ENCODE measurements at regions not wholly inside any gene's neighbourhood (a gene's known extent, or its start where the extent isn't known, plus 50 kb on each side); places are given as distances from the start of the nearest gene placed in this dataset.

DNA sequence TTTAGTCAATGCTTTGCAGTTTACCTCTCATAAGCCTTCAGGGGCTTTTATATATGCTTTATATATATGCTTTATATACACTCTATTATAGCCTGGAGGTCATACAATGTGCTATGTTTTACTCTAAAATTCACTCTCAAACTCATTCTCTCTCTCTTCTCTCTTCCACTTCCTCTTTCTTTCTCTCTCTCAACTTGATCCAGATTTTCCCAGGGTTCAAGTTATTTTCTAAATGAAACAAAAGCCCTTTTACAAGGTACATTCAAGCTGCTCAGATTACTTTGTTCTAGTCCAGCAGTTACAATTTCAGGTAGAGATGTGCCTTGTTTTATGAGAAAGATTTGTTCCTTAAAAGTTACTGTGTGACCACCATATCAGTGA lies 79.6 kb upstream of the ACP3 start:
- H3K27me3 ChIP-seq (ENCODE audit: control insufficient read depth, insufficient read depth), result no peaks in the 10 kb centered on the region
- intact Hi-C loops (cut with DNase I), result no loop called here
- no peak for ATAC-seq

DNA sequence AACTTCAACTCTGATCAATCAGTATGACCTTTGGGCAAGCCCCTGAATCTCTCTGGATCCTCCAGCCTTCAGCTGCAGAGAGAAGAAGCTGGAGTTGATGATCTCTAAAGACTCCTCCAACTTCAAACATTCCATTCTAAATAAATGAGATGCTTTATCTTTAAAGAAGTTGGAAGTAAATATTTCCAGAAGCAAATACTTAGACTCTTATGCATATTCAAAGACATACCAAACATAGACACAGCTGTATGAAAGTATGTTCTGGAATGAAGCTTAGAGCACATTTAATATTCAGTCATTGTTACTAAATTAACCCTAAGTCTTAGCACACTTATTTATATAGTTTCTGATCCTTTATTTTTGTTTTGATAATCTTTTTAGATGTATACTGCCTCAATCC lies 77.6 kb upstream of the ACP3 start:
- ATAC-seq, result no peak
- Histone ChIP-seq H3K27me3 (ENCODE audit: control insufficient read depth, insufficient read depth) (no peaks in the 10 kb centered on the region), H3K27ac (ENCODE audit: low read length) (no peak overlapping the region), H3K9me3 (ENCODE audit: control insufficient read depth, low read length) (no peaks in the 10 kb centered on the region), H3K4me1 (ENCODE audit: control insufficient read depth, insufficient read depth, low read length) (no peaks in the 10 kb centered on the region), H3K4me3 (ENCODE audit: low read length) (no peak overlapping the region)
- intact Hi-C loops (cut with DNase I), result no loop called here
- DNase-seq, result no peak

More for the DNA sequence above, 79.6 kb upstream of the ACP3 start:
- H3K9me3 ChIP-seq (ENCODE audit: control insufficient read depth, low read length), result no peaks in the 10 kb centered on the region
- DNase-seq, result no peak
- H3K4me1 ChIP-seq (ENCODE audit: control insufficient read depth, insufficient read depth, low read length), result no peaks in the 10 kb centered on the region
- no peak overlapping the region for H3K27ac ChIP-seq (ENCODE audit: low read length)
- no peak overlapping the region for H3K4me3 ChIP-seq (ENCODE audit: low read length)

DNA sequence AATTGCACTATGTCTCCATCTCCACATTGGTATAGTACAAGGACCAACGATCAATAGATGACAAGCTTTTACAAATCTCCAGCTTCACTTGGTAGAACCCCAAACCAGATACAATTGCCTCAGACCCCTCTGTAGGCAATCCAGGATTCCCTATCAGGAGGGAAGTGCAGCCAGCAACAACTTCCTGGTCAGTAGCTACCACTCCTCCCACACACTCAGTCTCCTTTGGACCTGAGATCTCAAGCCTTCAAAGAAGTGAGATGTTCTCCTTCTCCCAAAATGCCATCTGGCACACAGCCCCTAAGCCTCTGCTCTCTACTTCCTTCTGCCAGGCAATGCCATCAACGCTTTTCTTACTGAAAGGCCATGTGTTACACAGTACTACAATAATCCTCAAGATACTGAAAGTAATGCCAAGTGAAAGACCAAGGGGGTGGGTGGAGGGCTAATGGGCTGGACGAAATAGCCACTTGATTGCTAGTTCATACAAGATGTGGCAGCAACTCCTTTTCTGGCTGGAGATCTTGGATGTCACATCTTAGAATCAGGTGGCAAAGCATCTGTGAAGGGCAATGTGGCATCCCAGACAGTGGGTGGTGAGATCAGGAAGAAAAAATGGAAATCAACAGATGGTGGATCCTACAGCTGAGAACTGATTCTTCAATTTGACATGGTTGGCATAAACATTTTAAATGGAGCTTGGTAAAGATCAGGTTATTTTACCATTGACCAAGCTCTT lies 75.3 kb upstream of the ACP3 start:
- no peak for ATAC-seq
- H3K9me3 ChIP-seq (ENCODE audit: control insufficient read depth, low read length), result no peaks in the 10 kb centered on the region

DNA sequence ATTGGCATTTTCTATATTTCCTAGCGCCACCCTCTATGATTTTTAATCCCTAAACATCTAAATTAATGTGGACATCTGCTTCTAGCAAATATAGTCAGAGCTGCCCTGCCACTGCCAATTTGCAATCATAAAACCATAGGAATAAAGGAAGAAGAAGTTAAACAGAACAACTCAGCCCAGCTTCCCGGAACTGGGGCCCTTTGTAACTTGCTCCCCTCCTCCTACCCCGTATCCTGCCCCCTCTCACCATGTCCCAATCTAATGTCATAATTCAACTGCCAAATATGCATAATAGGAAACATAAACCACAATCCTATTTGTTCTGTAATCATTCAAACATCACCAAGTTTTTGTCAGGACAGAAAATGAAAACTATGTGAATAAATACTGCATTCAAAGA lies 74.4 kb upstream of the ACP3 start:
- DNase-seq (no peak), ATAC-seq (no peak)
- no peak overlapping the region for H3K27ac ChIP-seq (ENCODE audit: low read length)
- 67% methylated on average over 3 of the region's 3 CpGs for WGBS
- H3K27me3 ChIP-seq (ENCODE audit: control insufficient read depth, insufficient read depth), result no peaks in the 10 kb centered on the region
- H3K4me3 ChIP-seq (ENCODE audit: low read length), result no peak overlapping the region
- H3K9me3 ChIP-seq (ENCODE audit: control insufficient read depth, low read length), result no peaks in the 10 kb centered on the region
- no peaks in the 10 kb centered on the region for H3K4me1 ChIP-seq (ENCODE audit: control insufficient read depth, insufficient read depth, low read length)
- intact Hi-C loops (cut with DNase I), result no loop called here

More for the DNA sequence above, 75.3 kb upstream of the ACP3 start:
- Histone ChIP-seq H3K27me3 (ENCODE audit: control insufficient read depth, insufficient read depth) (no peaks in the 10 kb centered on the region), H3K27ac (ENCODE audit: low read length) (no peak overlapping the region), H3K4me3 (ENCODE audit: low read length) (no peak overlapping the region), H3K4me1 (ENCODE audit: control insufficient read depth, insufficient read depth, low read length) (no peaks in the 10 kb centered on the region)
- WGBS, result 72% methylated on average over 3 of the region's 3 CpGs
- no peak for DNase-seq
- intact Hi-C loops (cut with DNase I), result no loop called here

DNA sequence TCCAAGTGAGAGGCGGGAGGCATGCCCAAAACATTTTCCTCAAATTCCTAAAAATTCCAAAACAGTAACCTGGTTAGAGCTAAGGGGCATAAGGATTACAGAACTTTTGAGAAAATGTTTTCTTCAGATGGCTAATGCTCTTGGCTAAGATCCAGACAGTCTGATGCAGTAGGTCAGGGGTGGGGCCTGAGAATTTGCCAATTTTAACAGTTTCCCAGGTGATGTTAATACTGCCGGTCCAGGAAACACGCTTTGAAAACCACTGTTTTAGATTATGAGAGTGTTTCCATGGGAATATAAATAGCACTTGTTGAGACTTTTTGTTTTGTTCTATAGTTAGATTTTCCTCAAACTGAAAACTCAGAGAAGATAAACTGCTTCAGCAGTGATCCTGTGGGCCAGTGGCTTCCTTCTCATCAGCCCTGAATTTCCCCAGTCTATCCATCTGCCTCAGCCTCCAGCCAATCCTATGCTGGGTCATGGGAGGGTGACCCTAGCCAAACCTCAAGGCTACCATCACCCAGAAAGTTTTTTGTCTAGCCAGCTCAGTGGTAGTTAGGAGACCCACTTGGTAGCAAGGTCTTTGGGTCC lies 71.6 kb upstream of the ACP3 start:
- Histone ChIP-seq H3K27me3 (ENCODE audit: control insufficient read depth, insufficient read depth) (no peaks in the 10 kb centered on the region), H3K27ac (ENCODE audit: low read length) (no peak overlapping the region), H3K4me3 (ENCODE audit: low read length) (no peak overlapping the region), H3K9me3 (ENCODE audit: control insufficient read depth, low read length) (no peaks in the 10 kb centered on the region), H3K4me1 (ENCODE audit: control insufficient read depth, insufficient read depth, low read length) (no peaks in the 10 kb centered on the region)
- 32% methylated on average over 3 of the region's 3 CpGs for WGBS
- no peak for DNase-seq
- intact Hi-C loops (cut with DNase I), result no loop called here
- peak in 1 of 2 donors; percentile 58 for ATAC-seq

DNA sequence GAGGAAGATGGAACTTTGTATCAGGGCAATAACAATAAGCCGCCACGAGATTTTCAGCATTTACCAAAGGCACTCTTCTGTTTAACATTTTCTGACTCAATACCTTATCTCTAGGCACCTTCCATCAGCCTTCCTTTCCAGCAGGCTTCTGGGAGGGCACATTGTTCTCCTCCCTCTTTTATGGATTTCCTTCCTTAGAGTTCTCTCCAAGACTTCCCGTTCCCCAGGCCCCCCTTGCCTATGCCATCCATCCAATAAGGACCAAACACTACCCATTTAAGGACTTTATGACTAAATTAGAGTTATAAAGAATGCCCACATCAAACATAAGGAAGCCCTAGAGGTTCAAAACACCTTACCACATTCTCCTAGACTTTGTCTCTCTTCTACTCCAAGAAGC lies 71.0 kb upstream of the ACP3 start:
- intact Hi-C loops (cut with DNase I), result no loop called here

DNA sequence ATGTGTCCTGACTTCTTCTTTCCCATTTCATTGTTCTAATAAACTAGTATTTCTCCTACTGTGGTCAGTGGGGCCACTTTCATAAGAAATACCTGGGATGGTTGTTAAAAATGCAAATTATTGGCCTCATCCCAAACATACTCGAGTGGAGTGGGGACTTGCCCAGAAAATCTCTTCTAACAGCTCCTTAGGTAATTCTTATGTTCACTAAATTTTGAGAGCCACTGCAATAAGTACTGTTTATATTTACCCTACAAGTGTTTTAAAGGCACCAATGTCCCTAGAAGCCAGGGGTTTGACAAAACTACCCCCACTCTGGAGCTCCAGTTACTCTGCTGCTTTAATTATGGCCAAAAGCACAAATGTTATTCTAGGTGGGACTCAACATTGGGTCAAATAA lies 70.0 kb upstream of the ACP3 start:
- no peaks in the 10 kb centered on the region for H3K9me3 ChIP-seq (ENCODE audit: control insufficient read depth, low read length)
- H3K4me3 ChIP-seq (ENCODE audit: low read length), result no peak overlapping the region
- no peak overlapping the region for H3K27ac ChIP-seq (ENCODE audit: low read length)
- no peaks in the 10 kb centered on the region for H3K27me3 ChIP-seq (ENCODE audit: control insufficient read depth, insufficient read depth)
- intact Hi-C loops (cut with DNase I), result no loop called here
- 40% methylated on average over 1 of the region's 1 CpG for WGBS
- ATAC-seq, result no peak
- DNase-seq, result no peak
- H3K4me1 ChIP-seq (ENCODE audit: control insufficient read depth, insufficient read depth, low read length), result no peaks in the 10 kb centered on the region

More for the DNA sequence above, 71.0 kb upstream of the ACP3 start:
- peak in 1 of 2 donors; percentile 36 for ATAC-seq
- no peaks in the 10 kb centered on the region for H3K4me1 ChIP-seq (ENCODE audit: control insufficient read depth, insufficient read depth, low read length)
- no peak overlapping the region for H3K4me3 ChIP-seq (ENCODE audit: low read length)
- no peak overlapping the region for H3K27ac ChIP-seq (ENCODE audit: low read length)
- no peaks in the 10 kb centered on the region for H3K9me3 ChIP-seq (ENCODE audit: control insufficient read depth, low read length)
- no peak for DNase-seq
- no peaks in the 10 kb centered on the region for H3K27me3 ChIP-seq (ENCODE audit: control insufficient read depth, insufficient read depth)
- whole genome bisulfite sequencing, result 71% methylated on average over 3 of the region's 3 CpGs

DNA sequence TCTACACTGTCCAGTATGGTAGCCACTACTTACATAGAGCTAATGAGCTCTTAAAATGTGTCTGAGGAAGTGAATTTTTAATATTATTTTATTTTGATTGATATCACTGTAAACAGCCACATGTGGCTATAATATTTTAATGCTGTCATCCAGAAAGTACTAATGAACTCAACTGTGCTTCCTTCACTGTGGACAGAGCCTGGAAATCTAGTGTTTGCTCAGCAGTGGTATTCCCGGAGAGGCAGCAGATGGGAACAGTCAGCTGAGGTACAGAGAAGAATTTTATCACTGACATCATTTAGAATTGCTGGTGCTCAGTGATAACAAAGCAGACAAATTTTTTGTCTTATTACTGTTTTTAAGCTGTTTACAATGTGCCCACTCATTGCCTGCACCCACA lies 68.7 kb upstream of the ACP3 start:
- no peak overlapping the region for H3K4me3 ChIP-seq (ENCODE audit: low read length)
- H3K27me3 ChIP-seq (ENCODE audit: control insufficient read depth, insufficient read depth), result no peaks in the 10 kb centered on the region
- no peak for ATAC-seq
- intact Hi-C loops (cut with DNase I), result no loop called here
- H3K4me1 ChIP-seq (ENCODE audit: control insufficient read depth, insufficient read depth, low read length), result no peaks in the 10 kb centered on the region
- no peaks in the 10 kb centered on the region for H3K9me3 ChIP-seq (ENCODE audit: control insufficient read depth, low read length)
- 73% methylated on average over 1 of the region's 1 CpG for WGBS
- no peak overlapping the region for H3K27ac ChIP-seq (ENCODE audit: low read length)
- no peak for DNase-seq

DNA sequence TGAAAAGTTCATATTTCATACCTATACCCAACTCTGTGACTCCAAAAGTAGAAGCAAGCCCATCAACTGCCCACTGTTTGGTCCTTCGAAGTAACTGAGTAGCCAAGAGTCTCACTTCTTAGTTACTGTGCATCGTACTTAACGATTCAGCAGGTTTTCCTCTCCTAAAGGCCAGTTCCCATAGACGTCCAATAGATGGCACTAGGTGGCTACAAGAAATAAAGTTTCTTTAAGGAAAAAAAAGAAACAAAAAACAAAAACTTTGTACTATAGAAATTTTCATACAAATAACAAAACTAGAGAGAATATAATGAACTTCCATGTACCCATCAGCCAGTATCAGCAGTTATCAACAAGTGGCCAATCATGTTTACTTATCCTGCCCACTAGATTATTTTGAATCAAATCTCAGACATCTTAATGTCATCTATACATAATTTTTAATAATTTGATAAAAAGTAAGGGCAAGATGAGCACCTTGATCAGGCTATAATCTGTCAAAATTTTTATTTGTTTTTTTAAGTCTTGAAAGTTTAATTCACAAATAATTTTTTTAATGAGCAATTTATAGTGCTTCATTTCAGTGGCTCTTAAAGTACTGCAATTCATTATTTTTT lies 63.8 kb upstream of the ACP3 start:
- no peak overlapping the region for H3K4me3 ChIP-seq (ENCODE audit: low read length)
- H3K9me3 ChIP-seq (ENCODE audit: control insufficient read depth, low read length), result no peaks in the 10 kb centered on the region
- H3K4me1 ChIP-seq (ENCODE audit: control insufficient read depth, insufficient read depth, low read length), result no peaks in the 10 kb centered on the region
- 11% methylated on average over 4 of the region's 4 CpGs for WGBS
- intact Hi-C loops (cut with DNase I), result loop anchor here in 1 of 4 donors (5.0 kb wide), 1 partner anchor 89 kb away; no protein-coding TSS in a partner anchor
- DNase-seq (no peak), ATAC-seq (peak; percentile 61 to 62)
- H3K27ac ChIP-seq (ENCODE audit: low read length), result no peak overlapping the region
- no peaks in the 10 kb centered on the region for H3K27me3 ChIP-seq (ENCODE audit: control insufficient read depth, insufficient read depth)

DNA sequence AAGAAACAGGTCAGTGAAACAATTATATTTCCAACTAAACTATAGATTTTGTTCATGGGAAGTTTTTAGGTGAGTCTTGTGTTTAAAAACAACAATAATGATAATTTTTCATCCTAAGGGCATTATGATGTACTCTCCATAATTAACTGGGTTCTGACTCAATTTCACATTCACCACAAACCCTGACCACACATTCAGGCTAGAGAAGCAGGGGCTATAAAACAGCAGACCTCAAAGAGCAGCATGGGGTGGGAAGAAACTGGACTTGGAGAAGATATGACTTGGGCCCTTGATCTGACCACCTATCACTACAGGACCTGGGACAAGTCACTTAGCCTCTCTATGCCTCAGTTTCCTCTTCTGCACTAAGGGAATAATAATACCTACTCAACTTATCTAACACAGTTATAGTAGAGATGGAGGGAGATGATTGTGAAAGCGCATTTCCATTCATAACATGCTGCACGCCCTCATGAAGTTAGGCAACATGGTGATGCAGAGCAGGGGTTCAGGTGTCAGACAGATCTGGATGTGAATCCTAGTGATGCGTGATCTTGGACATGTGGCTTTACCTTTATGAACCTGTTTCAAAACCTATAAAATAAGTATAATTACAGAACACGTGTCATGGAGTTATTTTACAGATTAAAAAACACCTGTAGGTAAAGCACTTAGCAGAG lies 63.0 kb upstream of the ACP3 start:
- ATAC-seq (no peak), DNase-seq (no peak)
- Histone ChIP-seq H3K4me1 (ENCODE audit: control insufficient read depth, insufficient read depth, low read length) (no peaks in the 10 kb centered on the region), H3K27ac (ENCODE audit: low read length) (no peak overlapping the region), H3K9me3 (ENCODE audit: control insufficient read depth, low read length) (no peaks in the 10 kb centered on the region), H3K4me3 (ENCODE audit: low read length) (no peak overlapping the region), H3K27me3 (ENCODE audit: control insufficient read depth, insufficient read depth) (no peaks in the 10 kb centered on the region)
- intact Hi-C loops (cut with DNase I), result loop anchor here in 1 of 4 donors (5.0 kb wide), 1 partner anchor 88 kb away; no protein-coding TSS in a partner anchor
- 89% methylated on average over 4 of the region's 4 CpGs for WGBS

All from right cardiac atrium (tissue), 5 donors.